NOMO-1 treated with dmso at 0.1 percent for 144 hours (cell line): ENCODE measurements at regions not wholly inside any gene's neighbourhood (a gene's known extent, or its start where the extent isn't known, plus 50 kb on each side); places are given as distances from the start of the nearest gene placed in this dataset.
"Not testable (repeated sequence)": the region's sequence is repeated elsewhere in the genome, so short reads cannot be mapped to it uniquely, and the experiment has no call there.

Experiments
- DNase-seq: peaks from one replicate; lab custom pipeline; 2025; ENCODE audit not compliant: unreplicated experiment; lab: John Stamatoyannopoulos, UW

DNA sequence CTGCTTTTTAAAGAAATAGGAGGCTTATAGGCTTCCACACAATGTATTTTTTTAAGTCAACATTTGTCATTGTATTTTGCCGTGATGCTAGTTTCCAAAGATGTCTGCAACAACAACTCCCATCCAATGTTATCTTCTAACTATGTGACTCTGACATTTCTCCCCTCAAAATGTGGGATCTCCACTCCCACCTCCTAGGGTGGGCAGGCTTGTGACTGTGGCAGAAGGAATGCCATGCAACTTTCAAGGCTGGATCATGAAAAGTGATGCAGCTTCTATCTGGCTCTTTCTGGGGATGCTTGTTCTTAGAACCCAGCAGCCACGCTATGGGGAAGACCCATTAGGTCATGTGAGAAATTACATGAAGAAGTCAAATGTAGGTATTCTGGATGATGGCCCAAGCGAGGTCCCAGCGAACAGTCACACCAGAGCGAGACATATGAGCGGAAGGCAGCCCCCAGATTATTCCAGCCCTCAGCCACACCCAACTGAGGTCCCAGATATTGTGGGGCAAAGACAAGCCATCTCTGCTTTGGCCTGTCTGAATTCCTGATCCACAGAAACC, 124.3 kb downstream of the BDH1 start:
- DNase-seq, result no peak

DNA sequence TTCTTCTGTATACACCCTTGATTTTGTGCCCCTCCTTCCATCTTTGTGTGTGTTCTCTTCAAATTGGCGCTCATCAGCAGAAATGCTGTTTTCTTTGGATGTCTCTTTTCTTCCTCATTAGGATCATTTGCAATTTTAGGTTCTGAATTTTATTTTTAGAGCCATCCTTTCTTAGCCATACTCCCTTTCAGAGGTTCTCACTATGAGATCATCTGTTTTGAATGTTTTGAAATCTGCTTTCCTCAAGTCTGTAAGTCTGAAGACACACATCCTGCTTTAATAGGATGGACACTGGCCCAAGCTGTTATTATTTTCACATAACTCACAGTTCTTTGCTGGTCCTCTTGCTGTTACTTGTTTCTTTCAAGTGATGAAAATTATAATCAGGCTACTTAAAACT, 124.8 kb downstream of the BDH1 start:
- DNase-seq, result no peak

DNA sequence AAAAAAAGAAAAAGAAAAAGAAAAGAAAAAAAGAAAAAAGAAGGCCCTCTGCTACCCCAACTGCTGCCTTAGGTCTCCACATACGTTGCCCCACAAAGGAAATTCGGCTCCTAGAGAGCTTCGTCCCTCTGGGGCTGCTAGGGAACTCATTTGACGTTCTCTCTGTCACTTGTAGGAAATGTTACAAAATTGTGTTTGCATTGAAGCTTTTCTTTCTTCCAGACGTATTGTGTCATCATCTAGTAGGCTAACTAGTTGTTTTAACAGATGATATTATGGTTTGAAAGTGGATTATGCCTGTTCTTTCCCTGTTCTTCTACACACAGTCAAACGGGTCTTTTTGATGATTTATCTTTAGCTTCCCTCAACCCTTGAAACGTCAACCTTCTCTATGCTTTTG, 125.3 kb downstream of the BDH1 start:
- DNase-seq, result no peak

DNA sequence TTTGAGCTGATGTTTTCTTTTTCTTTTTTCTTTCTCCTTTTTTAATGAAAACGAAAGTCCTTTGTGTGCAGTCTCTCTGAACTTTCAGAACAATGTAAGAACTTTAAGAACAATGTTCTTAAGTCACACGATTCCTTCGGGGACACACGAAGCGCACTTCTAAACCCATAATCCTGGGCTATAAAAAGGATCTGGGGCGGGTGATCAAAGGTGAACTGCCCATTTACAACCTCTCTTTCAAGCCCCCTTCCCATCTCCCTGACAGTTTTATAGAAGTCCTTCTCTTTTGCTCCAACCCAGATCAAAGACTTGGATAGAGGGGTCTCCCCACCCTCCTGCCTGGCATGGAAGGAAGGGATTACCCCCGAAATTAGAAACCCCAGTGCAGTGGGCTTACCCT, 126.8 kb downstream of the BDH1 start:
- DNase-seq, result no peak

DNA sequence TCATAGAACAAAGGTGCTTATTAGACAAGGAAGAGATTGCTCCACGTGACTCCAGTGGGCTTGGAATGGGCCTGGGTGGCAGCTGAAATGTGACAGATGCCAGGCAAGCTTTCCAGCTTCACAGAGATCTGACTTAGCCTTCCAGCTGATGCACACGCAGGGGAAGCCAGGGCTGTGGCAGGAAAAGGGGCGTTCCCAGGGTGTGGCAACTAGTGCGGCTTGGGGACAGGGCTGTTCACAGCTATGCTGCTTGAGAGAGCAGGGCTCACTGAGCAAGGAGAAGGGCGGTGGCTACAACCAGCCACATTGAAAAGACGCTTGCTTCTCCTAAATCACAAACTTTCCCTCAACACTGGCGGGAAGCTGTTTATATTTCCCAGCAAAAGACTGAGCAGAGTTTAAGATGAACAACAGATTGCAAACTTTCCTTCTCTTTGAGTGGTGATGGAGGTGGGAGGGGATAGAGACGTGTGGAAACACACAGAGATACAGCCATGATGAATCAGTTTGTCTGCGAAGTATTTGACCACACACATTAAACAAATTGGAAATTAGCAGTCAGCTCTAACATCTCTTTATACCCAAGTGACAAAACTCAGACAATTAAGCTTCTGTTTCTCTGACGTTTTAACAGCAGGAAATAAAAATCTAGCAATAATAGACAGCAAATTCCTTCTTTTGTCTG, 127.5 kb downstream of the BDH1 start:
- no peak for DNase-seq

DNA sequence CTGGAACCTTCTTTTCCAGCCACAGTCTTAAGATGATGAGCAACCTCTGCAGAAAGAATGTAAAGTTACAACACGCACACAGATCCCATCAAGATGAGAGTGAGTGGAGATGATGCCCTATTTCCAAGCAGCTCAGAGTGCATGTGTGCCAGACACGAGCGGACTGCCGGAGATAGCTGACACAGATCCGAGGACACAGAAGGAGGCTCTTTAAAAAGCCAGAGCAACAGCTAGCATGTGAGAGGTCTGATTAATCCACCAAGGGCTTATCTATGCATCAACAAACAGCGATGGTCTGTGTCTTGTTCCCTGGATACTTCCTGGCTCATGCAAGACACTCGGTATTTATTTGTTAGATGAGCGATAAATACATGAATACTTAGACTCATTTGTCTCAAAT, 128.6 kb upstream of the DLG1 start:
- DNase-seq, result no peak

DNA sequence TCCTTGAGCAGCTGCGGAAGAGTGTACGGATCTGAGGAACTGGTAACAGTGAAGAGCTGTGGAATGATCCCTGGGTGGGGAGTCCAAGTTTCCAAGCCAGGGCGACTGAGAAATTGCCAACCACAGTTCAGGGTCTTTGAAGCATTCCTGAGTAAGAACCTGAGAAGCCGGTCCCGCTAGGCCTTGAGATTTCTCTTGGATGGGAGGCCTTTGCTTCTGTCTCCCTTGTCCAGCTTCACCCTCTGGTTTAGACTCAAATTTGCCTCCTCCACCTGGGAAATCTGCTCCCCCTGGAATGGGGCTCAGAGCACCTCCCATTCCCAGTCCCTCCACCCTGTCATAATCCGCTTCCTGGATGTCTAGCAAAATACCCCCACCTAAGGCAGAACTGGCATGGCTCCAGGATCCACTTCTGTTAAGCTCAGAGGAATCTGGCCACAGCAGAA, 127.7 kb upstream of the DLG1 start:
- no peak for DNase-seq

DNA sequence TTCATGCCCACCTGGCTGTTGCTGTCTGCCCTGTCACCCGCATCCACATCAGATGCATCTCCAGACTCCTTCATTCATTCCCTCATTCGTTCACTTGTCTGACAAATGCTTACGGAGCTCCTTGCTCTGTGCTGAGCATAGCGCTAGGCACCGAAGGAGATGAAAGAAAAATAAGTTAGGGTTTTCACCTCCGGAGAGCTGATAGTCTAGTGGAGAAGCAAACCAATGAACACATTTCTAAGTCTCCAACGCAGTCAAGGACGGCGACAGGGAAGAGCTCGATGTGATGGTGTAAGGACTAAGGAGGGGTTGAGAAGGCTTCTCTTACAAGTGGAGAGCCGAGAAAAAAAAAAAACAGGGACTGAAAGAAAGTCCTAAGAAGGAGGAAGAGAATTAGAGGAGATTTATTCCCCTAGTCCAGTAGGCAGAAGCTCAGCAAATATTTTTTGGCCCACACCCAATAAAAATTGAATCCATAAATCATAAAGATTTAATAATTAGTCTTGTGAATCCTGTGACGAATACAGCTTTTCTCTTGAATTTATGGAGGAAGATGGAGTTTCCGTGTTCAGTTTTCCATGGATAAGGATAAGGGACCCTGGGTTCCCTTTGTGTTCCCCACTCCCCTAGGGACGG, 127.2 kb upstream of the DLG1 start:
- no peak for DNase-seq

DNA sequence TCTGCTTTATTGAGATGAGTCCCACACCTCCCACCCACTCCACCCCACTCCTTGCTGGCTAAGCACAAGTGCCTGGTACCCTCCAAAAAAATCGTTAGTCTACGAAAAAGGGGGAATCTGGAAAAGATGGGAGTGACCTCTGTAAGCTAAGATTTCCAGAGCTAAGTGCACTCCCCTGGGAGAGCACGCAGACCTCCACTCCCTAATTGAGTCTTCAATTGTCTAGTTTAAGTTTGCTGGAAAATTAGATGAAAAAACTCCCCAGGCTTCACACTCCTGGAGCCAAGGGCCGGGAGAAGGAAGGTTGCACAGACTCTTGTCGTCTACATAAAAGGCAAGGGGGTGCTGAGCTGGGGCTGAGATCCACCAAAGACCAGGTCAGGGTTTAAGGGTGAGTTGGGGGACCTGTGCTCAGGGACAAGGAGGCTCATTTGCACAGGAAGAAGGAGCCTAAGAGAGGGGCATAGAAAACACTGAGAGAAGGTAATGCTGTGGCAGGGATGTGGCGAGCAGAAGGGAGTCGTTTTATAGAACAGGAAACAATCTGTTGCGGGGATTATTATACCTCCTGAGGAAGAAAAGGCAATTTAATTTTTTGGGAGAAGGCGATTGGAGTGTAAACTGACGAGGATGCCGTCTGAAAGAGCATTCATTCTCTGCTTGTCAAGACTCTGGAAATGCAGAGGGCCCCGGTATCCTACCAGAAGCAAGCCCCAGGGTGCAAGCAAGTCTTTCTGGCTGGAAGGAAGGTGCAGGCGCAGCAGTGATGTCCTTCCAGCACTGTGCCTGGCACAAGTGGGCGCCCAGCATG, 126.5 kb upstream of the DLG1 start:
- no peak for DNase-seq

DNA sequence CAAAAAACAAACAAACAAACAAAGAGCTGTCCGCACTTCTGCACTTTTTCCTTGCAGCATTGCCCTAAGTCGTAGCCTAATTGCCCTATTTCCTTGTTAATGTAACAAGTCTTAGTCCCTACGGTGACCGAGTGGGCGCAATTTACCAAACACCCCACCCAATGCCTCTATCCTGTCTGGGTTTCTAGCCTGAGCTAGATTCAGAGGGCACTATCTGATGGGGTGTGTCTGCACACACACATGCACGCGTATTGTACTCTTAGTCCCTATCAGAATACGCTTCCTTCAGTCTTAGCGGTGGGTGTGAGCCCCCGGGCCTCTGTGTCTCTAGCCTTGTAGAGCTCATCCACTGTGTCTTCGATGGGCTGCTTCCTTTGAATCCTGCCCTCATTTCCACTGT, 125.9 kb upstream of the DLG1 start:
- no peak for DNase-seq

DNA sequence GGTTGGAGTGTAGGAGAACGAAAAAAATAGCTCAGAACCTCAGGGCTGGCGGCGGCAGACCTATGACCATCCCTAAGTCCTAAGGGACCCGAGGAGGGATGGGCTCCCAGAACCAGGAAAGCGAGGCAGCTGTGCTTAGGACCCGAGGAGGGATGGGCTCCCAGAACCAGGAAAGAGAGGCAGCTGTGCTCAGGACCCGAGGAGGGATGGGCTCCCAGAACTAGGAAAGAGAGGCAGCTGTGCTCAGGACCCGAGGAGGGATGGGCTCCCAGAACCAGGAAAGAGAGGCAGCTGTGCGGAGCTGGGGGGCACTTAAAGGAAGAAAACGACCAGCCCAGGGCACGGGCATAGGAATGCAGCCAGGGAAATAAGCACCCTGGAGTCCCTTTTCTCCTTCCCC, 125.0 kb upstream of the DLG1 start:
- no peak for DNase-seq

DNA sequence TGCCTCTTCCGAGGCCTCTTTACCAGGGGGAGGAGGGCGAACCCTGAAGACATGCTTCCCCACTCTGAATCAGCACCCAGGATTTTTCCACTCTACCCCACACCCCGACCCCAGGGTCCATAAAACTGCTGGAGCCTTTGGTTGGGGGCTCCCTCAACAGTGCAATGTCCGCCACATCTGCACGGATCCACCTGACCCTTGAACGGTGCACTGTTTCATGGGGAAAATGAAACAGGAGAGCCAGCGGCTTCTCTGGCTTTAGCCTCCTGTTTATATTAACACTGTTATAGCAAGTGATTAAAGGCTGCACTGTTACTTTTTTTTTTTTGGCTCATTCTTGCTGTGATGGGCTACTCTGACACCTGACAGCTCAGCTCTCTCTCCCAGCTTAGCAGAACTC, 124.1 kb upstream of the DLG1 start:
- no peak for DNase-seq

DNA sequence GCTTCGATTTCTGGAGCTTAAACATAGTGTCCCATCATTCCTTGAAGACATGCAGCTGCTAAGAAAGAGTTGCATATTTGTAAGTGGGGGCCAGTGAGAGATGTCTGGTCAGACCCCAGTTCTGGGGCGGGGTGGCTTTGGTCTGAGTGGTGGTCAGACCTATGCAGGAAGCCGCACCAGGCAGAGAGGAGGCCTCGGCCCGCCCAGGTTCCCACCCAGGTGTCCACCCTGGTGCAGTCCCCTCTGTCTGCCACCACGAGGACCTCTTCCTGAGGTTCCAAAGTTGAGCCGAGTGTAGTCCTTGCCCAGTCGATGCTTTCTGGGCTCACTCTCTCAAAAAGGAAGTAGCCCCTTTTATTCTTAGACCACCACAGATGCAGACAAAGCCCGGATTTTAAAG, 122.6 kb upstream of the DLG1 start:
- no peak for DNase-seq

DNA sequence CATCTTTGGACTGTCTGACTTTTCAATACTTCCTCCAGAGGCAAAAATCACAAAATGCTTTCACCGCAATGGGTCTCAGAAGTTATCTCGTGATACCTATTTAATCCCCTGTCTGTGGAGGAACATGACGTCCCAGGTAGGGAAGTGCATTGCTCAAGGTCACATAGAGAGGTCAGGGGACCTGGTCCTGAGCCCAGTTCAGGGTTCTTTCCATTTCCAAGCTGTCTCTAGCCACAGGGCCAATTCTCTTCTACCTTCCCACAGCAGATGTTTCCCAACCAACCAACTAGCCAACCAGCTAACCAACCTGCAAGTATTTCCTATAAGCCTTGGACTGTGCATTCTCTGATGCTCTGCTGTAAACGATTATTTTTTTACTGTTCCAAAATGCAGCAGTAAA, 122.2 kb upstream of the DLG1 start:
- no peak for DNase-seq

DNA sequence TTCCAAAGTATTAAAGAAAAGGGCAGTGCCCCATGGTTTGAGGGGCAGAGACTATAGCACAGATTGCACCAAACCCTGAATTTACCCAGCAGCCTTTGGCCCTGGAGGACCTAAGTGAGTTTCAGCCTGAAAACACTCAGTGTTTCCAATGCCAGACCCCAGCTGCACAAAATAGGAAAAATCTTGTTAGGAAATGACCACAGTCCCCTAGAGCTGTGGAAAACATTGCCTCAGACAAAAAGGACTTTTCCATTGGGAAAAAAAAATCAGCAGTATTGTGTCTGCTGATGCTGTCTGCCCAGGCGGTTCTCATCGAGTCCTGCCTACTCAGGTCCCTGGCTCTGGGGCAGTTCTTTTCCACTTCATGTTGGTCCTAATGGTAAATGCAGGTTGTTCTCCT, 121.7 kb upstream of the DLG1 start:
- DNase-seq, result no peak

DNA sequence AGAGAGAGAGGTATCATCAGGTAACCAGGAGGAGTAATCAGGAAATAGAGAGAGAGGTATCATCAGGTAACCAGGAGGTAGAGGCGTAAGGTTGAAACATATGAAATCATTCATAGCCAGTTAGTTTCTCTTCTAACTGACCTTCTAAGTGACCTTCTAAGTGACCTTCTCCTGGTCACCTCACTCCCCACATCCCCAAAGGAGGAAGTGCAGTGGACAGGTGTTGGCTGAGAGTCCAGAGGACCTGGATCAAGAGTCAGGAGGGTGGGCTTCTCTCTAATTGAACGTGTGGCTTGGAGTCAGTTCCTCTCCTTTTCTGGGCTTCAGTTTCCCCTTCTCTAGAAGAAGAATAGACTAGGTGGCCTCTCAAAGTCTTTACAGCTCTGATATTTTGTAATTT, 121.3 kb upstream of the DLG1 start:
- no peak for DNase-seq

DNA sequence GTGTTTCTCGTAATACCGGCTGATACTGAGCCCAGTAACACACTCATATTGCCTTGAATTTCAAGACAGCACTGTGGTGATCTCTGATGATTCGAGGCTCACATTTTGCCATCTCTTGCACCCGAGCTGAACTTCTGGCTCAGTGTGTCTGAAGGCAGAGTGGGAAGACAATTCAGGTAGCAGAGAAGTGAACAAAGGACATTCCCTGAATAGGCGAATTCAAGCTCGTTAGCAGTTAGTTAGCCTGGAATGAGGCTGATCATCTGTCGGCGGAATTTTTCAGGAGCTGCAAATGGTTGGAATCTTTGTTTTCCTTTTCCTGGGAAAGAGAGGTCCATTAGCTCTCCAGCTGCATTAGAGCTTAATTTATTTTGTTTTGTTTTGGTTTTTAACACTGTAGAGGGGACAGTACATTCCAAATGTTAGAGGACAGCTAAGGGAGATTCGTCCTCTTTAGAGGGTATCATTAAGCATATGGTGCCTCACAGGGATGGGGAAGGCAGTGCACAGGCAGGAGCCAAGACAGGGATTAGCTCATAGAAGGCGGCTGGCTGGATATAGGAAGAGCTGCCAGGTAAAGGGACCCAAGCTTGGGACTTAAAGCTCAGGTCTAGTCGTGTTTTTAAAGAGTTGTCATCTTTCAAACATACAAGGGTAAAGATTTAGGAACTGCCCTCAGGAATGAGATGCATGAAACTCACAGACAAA, 119.7 kb upstream of the DLG1 start:
- DNase-seq, result no peak

DNA sequence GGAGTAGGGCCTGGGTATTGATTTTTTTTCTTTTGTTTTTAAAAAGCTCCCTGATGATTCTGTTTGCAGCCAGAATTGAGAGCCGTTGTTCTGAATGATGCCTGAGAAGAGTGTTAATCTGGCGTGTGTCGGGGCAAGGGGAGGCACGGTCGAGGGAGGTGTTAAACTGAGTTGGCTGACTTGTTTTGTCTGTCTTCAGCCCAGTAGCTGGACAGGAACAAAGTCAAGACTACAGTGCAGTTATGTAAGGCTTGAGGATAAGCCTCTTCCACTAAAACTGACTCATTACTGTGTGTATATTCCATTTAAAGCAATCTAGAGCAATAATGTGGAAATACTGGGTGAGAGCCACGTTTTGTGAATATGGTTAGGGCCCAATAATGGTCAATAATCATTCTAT, 119.0 kb upstream of the DLG1 start:
- no peak for DNase-seq

DNA sequence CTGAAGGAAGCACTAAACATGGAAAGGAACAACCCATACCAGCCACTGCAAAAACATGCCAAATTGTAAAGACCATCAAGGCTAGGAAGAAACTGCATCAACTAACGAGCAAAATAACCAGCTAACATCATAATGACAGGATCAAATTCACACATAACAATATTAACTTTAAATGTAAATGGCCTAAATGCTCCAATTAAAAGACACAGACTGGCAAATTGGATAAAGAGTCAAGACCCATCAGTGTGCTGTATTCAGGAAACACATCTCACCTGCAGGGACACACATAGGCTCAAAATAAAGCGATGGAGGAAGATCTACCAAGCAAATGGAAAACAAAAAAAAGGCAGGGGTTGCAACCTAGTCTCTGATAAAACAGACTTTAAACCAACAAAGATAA, 113.5 kb upstream of the DLG1 start:
- DNase-seq, result not testable (repeated sequence)

DNA sequence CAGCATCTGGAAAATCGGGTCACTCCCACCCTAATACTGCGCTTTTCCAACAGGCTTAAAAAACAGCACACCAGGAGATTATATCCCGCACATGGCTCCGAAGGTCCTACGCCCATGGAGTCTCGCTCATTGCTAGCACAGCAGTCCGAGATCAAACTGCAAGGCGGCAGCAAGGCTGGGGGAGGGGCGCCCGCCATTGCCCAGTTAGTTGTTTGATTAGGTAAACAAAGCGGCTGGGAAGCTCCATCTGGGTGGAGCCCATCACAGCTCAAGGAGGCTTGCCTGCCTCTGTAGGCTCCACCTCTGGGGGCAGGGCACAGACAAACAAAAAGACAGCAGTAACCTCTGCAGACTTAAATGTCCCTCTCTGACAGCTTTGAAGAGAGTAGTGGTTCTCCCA, 111.8 kb upstream of the DLG1 start:
- DNase-seq, result not testable (repeated sequence)
